ENCODE measurements at regions not wholly inside any gene's neighbourhood (a gene's known extent, or its start where the extent isn't known, plus 50 kb on each side); places are given as distances from the start of the nearest gene placed in this dataset.

DNA sequence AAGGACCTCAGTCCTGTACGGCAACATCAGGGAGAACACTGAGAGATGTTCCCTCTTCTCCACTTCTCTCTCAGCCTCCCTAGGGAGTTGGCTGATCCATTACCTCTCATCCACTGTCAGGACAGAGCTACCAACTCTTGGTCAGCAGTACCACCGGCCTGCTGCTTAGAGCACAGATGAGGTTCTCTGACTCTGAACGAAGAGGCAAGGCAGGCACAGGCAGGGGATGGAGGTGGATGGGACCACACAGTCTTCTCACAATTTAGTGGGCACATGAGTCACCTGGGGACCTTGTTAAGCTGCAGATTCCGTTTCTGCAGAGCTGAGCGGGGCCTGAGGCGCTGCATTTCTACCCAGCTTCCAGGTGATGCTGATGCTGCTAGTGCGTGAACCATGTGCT is 128.6 kb upstream of the CCL2 start:
- TF ChIP-seq, protein P1, sequence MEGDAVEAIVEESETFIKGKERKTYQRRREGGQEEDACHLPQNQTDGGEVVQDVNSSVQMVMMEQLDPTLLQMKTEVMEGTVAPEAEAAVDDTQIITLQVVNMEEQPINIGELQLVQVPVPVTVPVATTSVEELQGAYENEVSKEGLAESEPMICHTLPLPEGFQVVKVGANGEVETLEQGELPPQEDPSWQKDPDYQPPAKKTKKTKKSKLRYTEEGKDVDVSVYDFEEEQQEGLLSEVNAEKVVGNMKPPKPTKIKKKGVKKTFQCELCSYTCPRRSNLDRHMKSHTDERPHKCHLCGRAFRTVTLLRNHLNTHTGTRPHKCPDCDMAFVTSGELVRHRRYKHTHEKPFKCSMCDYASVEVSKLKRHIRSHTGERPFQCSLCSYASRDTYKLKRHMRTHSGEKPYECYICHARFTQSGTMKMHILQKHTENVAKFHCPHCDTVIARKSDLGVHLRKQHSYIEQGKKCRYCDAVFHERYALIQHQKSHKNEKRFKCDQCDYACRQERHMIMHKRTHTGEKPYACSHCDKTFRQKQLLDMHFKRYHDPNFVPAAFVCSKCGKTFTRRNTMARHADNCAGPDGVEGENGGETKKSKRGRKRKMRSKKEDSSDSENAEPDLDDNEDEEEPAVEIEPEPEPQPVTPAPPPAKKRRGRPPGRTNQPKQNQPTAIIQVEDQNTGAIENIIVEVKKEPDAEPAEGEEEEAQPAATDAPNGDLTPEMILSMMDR (IDR thresholded peaks at IDR 0.05): no peak
- no peak for TF ChIP-seq POLR2A (IDR thresholded peaks at IDR 0.05)

Measured in gastroesophageal sphincter (tissue), 3 donors.